Spleen (tissue), 11 donors: ENCODE measurements at regions not wholly inside any gene's neighbourhood (a gene's known extent, or its start where the extent isn't known, plus 50 kb on each side); places are given as distances from the start of the nearest gene placed in this dataset.

ENCODE experiments used
- DNase-seq: peaks from one replicate; pipeline ENCODE4 v3.0.0-alpha.2; 2020
- H3K27ac ChIP-seq, 8 donors: fragments of 200-600 bp; sonication (generic) in 7 of 8; 1 replicate in 4 of 8; 2 replicates in 4 of 8; pipeline versions ENCODE4 v1.5.0 to v1.8.0; 2016 to 2021; ENCODE audit warnings: inconsistent platforms in 4 of 8, mild to moderate bottlenecking in 4 of 8, moderate library complexity in 1 of 8
- H3K27me3 ChIP-seq, 7 donors: fragments of 200-600 bp; sonication (generic) in 6 of 7; replicated peaks in 1 of 7; 1 replicate in 4 of 7; 2 replicates in 3 of 7; pipeline versions ENCODE4 v1.5.0 to v1.8.0; 2016 to 2021; ENCODE audit warnings: inconsistent platforms in 3 of 7, mild to moderate bottlenecking in 1 of 7
- H3K36me3 ChIP-seq, 6 donors: fragments of 200-600 bp; sonication (generic) in 5 of 6; 1 replicate in 4 of 6; 2 replicates in 2 of 6; pipeline versions ENCODE4 v1.5.0 to v1.8.0; 2016 to 2021; ENCODE audit warnings: inconsistent platforms in 2 of 6
- H3K4me1 ChIP-seq, 6 donors: fragments of 200-600 bp; sonication (generic) in 5 of 6; 1 replicate in 3 of 6; 2 replicates in 3 of 6; pipeline versions ENCODE4 v1.5.0 to v1.8.0; 2016 to 2021; ENCODE audit warnings: inconsistent platforms in 3 of 6
- H3K4me3 ChIP-seq, 8 donors: fragments of 200-600 bp; sonication (generic) in 7 of 8; 1 replicate in 4 of 8; 2 replicates in 4 of 8; pipeline versions ENCODE4 v1.5.0 to v1.8.0; 2016 to 2021; ENCODE audit warnings: inconsistent platforms in 4 of 8, mild to moderate bottlenecking in 4 of 8, moderate library complexity in 2 of 8
- H3K9me3 ChIP-seq, 8 donors: fragments of 200-600 bp; sonication (generic) in 7 of 8; 1 replicate in 4 of 8; 2 replicates in 4 of 8; pipeline versions ENCODE4 v1.5.0 to v1.8.0; 2016 to 2021; ENCODE audit warnings: inconsistent platforms in 4 of 8
- CTCF ChIP-seq, 11 experiments: fragments of 200-600 bp in 7 of 11; fragments of 450-650 bp in 4 of 11; sonication (generic) in 4 of 11; IDR thresholded peaks in 8 of 11; conservative IDR thresholded peaks in 3 of 11; 1 replicate in 7 of 11; 2 replicates in 4 of 11; pipeline versions ENCODE4 v1.4.0 to v1.8.0; 2016 to 2021; ENCODE audit warnings: antibody characterized with exemption in 11 of 11, inconsistent platforms in 4 of 11, mild to moderate bottlenecking in 1 of 11
- POLR2A ChIP-seq, 3 donors: fragments of 450-650 bp; IDR thresholded peaks; one replicate each; pipeline ENCODE4 v1.5.1; 2017; ENCODE audit warnings: antibody characterized with exemption in 3 of 3, mild to moderate bottlenecking in 1 of 3
- POLR2AphosphoS5 ChIP-seq, 3 donors: sonication (generic); formaldehyde crosslinking; IDR thresholded peaks; one replicate each; pipeline ENCODE4 v1.5.1; 2017; ENCODE audit warnings: antibody characterized with exemption in 3 of 3
- WGBS, 5 donors: extraction: QIAGEN DNeasy Blood & Tissue Kit in 3 of 5; methylation state at CpG; one replicate each; pipeline versions ENCODE4 v1.1.5 to v1.1.7; 2013 to 2018; 5-methylcytosine and 5-hydroxymethylcytosine counted together
- intact Hi-C: fragments of 100-400 bp; cut with DNase I; formaldehyde crosslinking; loops from one replicate; pipeline ENCODE4 v1.15.0; 2023; ENCODE audit warnings: low total_unique reads
- donor health status: healthy with polysubstance abuse.
- donor health status: DM: no; HTN: no; CAD: no; lungs with moderate emphysema.
- donor health status: DM: no; HTN: no; CAD: no.
- donor health status: Bipolar disorder and iron deficiency.
- donor health status: healthy.
- donor health status: DM: no; HTN: no; CAD: no.
- donor health status: DM: yes; HTN: yes; CAD: no.

DNA sequence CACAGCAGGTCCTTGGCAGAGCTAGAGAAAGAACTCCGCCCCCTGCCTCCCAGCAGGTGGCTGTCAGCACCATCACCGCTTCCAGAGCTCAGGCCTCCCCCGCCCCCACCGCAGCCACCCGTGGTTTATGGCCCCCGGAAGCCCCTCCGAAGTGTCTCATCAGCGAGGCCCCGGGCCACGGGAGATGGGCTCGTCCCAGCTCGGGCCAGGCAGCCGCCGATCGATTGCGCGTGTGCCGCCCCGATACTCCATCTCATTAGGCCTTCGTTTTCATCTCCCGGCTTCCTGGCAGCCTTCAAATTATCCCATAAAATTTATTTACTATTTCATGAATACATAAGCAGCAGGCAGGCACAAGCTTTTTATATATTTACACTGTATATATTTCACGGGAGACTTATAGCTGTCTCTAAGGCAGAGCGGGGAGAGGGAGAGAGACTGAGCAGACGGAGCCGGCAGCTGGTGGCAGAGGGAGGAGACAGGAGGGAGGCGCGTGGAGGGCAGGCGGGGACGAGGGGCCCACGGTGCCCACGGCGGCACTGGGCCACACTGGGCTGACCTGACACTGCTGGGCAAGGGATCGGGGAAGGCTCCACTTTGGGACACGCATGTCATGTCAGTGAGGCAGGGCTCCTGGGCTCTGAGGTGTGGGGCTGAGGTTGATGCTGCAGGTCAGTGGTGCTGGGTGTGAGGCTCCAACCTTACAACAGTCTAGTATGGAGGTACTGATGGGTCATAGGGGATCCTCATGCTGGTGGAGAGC, 241.2 kb downstream of the RBM19 start:
- Histone ChIP-seq H3K36me3 (no peaks in the 10 kb centered on the region), H3K4me1 (no peaks in the 10 kb centered on the region), H3K27ac (no peak overlapping the region), H3K9me3 (peaks cover 0 to 10% (median 0%) of the 10 kb centered on the region in 8 donors), H3K27me3 (peaks cover 0 to 72% (median 0%) of the 10 kb centered on the region in 7 donors), H3K4me3 (no peak overlapping the region)
- TF ChIP-seq POLR2A (IDR thresholded peaks at IDR 0.05) = no peak
- no peak for TF ChIP-seq POLR2AphosphoS5 (IDR thresholded peaks at IDR 0.05)
- no peak for TF ChIP-seq CTCF (IDR thresholded peaks at IDR 0.05 in 8 of 11, conservative IDR thresholded peaks at IDR 0.05 in 3 of 11)
- intact Hi-C loops = no loop called here
- DNase-seq = no peak
- WGBS, 5 donors = 80 to 85% (median 82%) methylated on average over 29 to 34 of the region's 34 CpGs

DNA sequence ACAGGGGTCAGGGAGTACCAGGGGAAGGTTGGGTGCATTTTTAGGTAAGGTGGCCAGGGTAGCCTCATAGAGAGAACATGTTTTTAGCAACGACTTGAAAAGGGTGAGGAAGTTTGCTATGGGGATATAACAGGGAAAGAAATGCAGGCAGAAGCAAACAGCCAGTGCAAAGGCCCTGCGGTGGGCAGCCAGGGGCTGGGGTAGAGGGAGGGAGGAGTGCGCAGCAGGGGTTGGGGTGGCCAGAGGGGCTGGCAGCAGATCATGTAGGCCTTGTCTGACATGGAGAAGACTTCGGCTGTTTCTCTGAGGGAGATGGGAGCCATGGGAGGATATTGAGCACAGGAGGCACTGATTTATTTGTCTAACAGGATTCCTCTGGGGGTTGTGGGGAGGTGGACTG, 242.5 kb downstream of the RBM19 start:
- H3K9me3 ChIP-seq = peaks cover 0 to 10% (median 0%) of the 10 kb centered on the region in 8 donors
- no peak overlapping the region for H3K4me3 ChIP-seq
- no peak overlapping the region for H3K27ac ChIP-seq
- WGBS, 5 donors = 81 to 90% (median 84%) methylated on average over 4 of the region's 4 CpGs
- no peak for TF ChIP-seq CTCF (IDR thresholded peaks at IDR 0.05 in 8 of 11, conservative IDR thresholded peaks at IDR 0.05 in 3 of 11)
- no peak for TF ChIP-seq POLR2AphosphoS5 (IDR thresholded peaks at IDR 0.05)
- TF ChIP-seq POLR2A (IDR thresholded peaks at IDR 0.05) = no peak
- H3K4me1 ChIP-seq = no peaks in the 10 kb centered on the region
- no peak for DNase-seq
- H3K27me3 ChIP-seq = peaks cover 0 to 72% (median 0%) of the 10 kb centered on the region in 7 donors
- no peaks in the 10 kb centered on the region for H3K36me3 ChIP-seq
- intact Hi-C loops = no loop called here

DNA sequence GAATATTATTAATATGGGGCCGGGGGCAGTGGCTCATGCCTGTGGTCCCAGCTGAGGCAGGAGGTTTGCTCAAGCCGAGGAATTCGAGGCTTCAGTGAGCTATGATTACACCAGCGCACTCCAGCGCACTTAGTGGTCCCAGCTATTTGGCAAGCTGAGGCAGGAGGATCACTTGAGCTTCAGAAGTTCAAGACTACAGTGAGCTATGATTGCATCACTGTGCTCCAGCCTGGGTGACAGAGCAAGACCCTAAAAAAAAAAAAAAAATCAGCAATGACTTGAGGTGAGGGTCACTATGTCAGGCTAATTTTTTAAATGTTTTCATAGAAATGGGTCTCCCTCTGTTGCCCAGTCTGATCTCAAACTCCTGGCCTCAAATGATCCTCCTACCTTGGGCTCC, 243.4 kb downstream of the RBM19 start:
- no peak overlapping the region for H3K4me3 ChIP-seq
- H3K36me3 ChIP-seq = no peaks in the 10 kb centered on the region
- intact Hi-C loops = no loop called here
- H3K27me3 ChIP-seq = peaks cover 0 to 64% (median 0%) of the 10 kb centered on the region in 7 donors
- H3K27ac ChIP-seq = no peak overlapping the region
- WGBS, 5 donors = 72 to 86% (median 77%) methylated on average over 5 of the region's 5 CpGs
- no peaks in the 10 kb centered on the region for H3K4me1 ChIP-seq
- H3K9me3 ChIP-seq = peaks cover 0 to 10% (median 0%) of the 10 kb centered on the region in 8 donors
- TF ChIP-seq POLR2A (IDR thresholded peaks at IDR 0.05) (no peak), CTCF (IDR thresholded peaks at IDR 0.05 in 8 of 11, conservative IDR thresholded peaks at IDR 0.05 in 3 of 11) (no peak), POLR2AphosphoS5 (IDR thresholded peaks at IDR 0.05) (no peak)
- DNase-seq = no peak

- no peaks in the 10 kb centered on the region for H3K36me3 ChIP-seq
- H3K4me3 ChIP-seq = no peak overlapping the region
- 18 to 29% (median 23%) methylated on average over 4 of the region's 4 CpGs for WGBS, 5 donors
- peaks cover 0 to 62% (median 0%) of the 10 kb centered on the region in 7 donors for H3K27me3 ChIP-seq
- intact Hi-C loops = no loop called here
- H3K9me3 ChIP-seq = peaks cover 0 to 4% (median 0%) of the 10 kb centered on the region in 8 donors
- H3K27ac ChIP-seq = no peak overlapping the region
- TF ChIP-seq CTCF (IDR thresholded peaks at IDR 0.05 in 8 of 11, conservative IDR thresholded peaks at IDR 0.05 in 3 of 11) (no peak), POLR2A (IDR thresholded peaks at IDR 0.05) (no peak), POLR2AphosphoS5 (IDR thresholded peaks at IDR 0.05) (no peak)
- no peak for DNase-seq
- H3K4me1 ChIP-seq = no peaks in the 10 kb centered on the region
These were observed 245.5 kb downstream of the RBM19 start for GRCh38 chr12:113720629-113721028.
